ENCODE measurements at regions not wholly inside any gene's neighbourhood (a gene's known extent, or its start where the extent isn't known, plus 50 kb on each side); places are given as distances from the start of the nearest gene placed in this dataset.

GRCh38 chrX:136953867-136954787, 73.6 kb upstream of the RBMX start:
- Histone ChIP-seq H3K9me3 (replicated peaks; ENCODE audit: control insufficient read depth, insufficient read depth, low read depth, low read length) (no peaks in the 10 kb centered on the region), H3K27me3 (ENCODE audit: control insufficient read depth in 2 of 2, insufficient read depth in 2 of 2, low read length in 2 of 2) (no peaks in the 10 kb centered on the region), H3K9me1 (ENCODE audit: control insufficient read depth, insufficient read depth, low read length) (no peaks in the 10 kb centered on the region), H3K79me2 (ENCODE audit: control insufficient read depth, insufficient read depth, low read length) (no peaks in the 10 kb centered on the region), H3K27ac (ENCODE audit: extremely low read depth, low read depth, low read length) (no peak overlapping the region), H2AFZ (ENCODE audit: low read depth, low read length) (no peak overlapping the region), H3K9ac (ENCODE audit: insufficient read depth in 1 of 2, low read depth in 2 of 2, low read length in 2 of 2) (no peak overlapping the region), H3K4me2 (ENCODE audit: insufficient read depth, low read length) (no peak overlapping the region), H4K20me1 (replicated peaks; ENCODE audit: control insufficient read depth, insufficient read depth, low read length) (no peaks in the 10 kb centered on the region), H3K36me3 (ENCODE audit: control insufficient read depth, insufficient read depth, low read length) (no peaks in the 10 kb centered on the region), H3K4me1 (replicated peaks in 1 of 2; ENCODE audit: control insufficient read depth in 2 of 2, insufficient read depth in 2 of 2, low read length in 2 of 2) (no peaks in the 10 kb centered on the region; a peak in 1 of 5 replicates), H3K4me3 (no peak overlapping the region)
- 35% methylated on average over 22 of the region's 26 CpGs for WGBS (ENCODE audit: insufficient coverage, low coverage, missing lambda C conversion rate)
- in situ Hi-C loops (cut with MboI) = loop anchor here (10.0 kb wide), 1 partner anchor 101 kb away; no protein-coding TSS in a partner anchor
- POLR2A ChIA-PET = interaction anchor here (1.2 kb wide), 1 partner anchor 18 kb away, joined by 4 read pairs; no protein-coding TSS in a partner anchor
- no TSS peak for BruUV-seq (replicated peaks)
- intact Hi-C loops (cut with micrococcal nuclease) = loop anchor here (1.0 kb wide), 2 partner anchors 98 to 240 kb away; no protein-coding TSS in a partner anchor
- FAIRE-seq (peak; percentile 87), DNase-seq (ENCODE audit: extremely low read depth in 1 of 4, low spot score in 3 of 4) (peak; percentile 37 to 83 (median 48)), ATAC-seq (peak; percentile 99)
- CTCF ChIA-PET (ENCODE audit: low intra/inter-chr PET ratio) = interaction anchor here (0.7 to 2.3 kb wide), 4 partner anchors 95 to 240 kb away, joined by 3 to 17 read pairs (median 11); no protein-coding TSS in a partner anchor
- TF ChIP-seq ARID2 (IDR thresholded peaks at IDR 0.05) (no peak), NBN (IDR thresholded peaks at IDR 0.05; ENCODE audit: low read depth) (no peak), FOXP4 (CRISPR knock-in tag; IDR thresholded peaks at IDR 0.05; ENCODE audit: borderline replicate concordance) (no peak), ZNF282 (CRISPR knock-in tag; IDR thresholded peaks at IDR 0.05) (no peak), ZBTB11 (CRISPR knock-in tag; IDR thresholded peaks at IDR 0.05) (no peak), RB1 (IDR thresholded peaks at IDR 0.05; ENCODE audit: low read depth) (no peak), ASH1L (IDR thresholded peaks at IDR 0.05; ENCODE audit: borderline replicate concordance, low read depth, partially characterized antibody) (no peak), CTCF (IDR thresholded peaks at IDR 0.05 in 2 of 3, conservative IDR thresholded peaks at IDR 0.05 in 1 of 3; ENCODE audit: insufficient read depth in 2 of 3, low read depth in 1 of 3, low read length in 3 of 3) (peak; percentile 68 to 80 (median 79)), XRCC5 (IDR thresholded peaks at IDR 0.05; ENCODE audit: low read depth, low read length) (peak; percentile 52; the same call in 1 of the 2 replicates), DPF2 (IDR thresholded peaks at IDR 0.05) (no peak), TCFL5 (CRISPR knock-in tag; conservative IDR thresholded peaks at IDR 0.05) (no peak), RAD21 (CRISPR knock-in tag; conservative IDR thresholded peaks at IDR 0.05 in 1 of 2, IDR thresholded peaks at IDR 0.05 in 1 of 2) (peak; percentile 28 to 46; a peak in 2 of 4 replicates), BRD9 (IDR thresholded peaks at IDR 0.05; ENCODE audit: low read depth, partially characterized antibody) (no peak)
